Brain microvascular endothelial cell (primary cell): ENCODE measurements at regions not wholly inside any gene's neighbourhood (a gene's known extent, or its start where the extent isn't known, plus 50 kb on each side); places are given as distances from the start of the nearest gene placed in this dataset.

Source experiments
- DNase-seq: peaks from one replicate; pipeline ENCODE4 v3.0.0-alpha.2; 2020
- H3K27ac ChIP-seq: fragments of 250-450 bp; sonication (Bioruptor Pico); 2 replicates; pipeline ENCODE4 v1.5.1; 2020; ENCODE audit warnings: mild to moderate bottlenecking, moderate library complexity
- H3K27me3 ChIP-seq: fragments of 250-450 bp; sonication (Bioruptor Pico); replicated peaks from 2 replicates; pipeline ENCODE4 v1.5.1; 2020; ENCODE audit warnings: mild to moderate bottlenecking
- H3K36me3 ChIP-seq: fragments of 250-450 bp; sonication (Bioruptor Pico); replicated peaks from 2 replicates; pipeline ENCODE4 v1.5.1; 2020; ENCODE audit warnings: mild to moderate bottlenecking
- H3K4me3 ChIP-seq: 2 replicates; pipeline ENCODE4 v1.5.1; 2011; ENCODE audit warnings: low read depth, mild to moderate bottlenecking, control low read depth, low read length, moderate library complexity
- CTCF ChIP-seq: IDR thresholded peaks from 2 replicates; pipeline ENCODE4 v1.5.1; 2011; ENCODE audit warnings: low read depth, mild to moderate bottlenecking, moderate library complexity, low read length, control low read depth, inconsistent platforms; ENCODE audit errors: missing control alignments
- in situ Hi-C: cut with HindIII; loops from 2 replicates; pipeline ENCODE4 v1.10.0; 2017; ENCODE audit warnings: low sequenced_read_pairs, low pct_ligation_motif_present

GRCh38 chr2:193467276-193467987, 1272.7 kb upstream of the TMEFF2 start:
- H3K36me3 ChIP-seq, result no peaks in the 10 kb centered on the region
- no peak overlapping the region for H3K4me3 ChIP-seq
- TF ChIP-seq CTCF, result no peak
- DNase-seq, result no peak
- H3K27me3 ChIP-seq, result no peaks in the 10 kb centered on the region
- in situ Hi-C loops, result no loop called here
- no peak overlapping the region for H3K27ac ChIP-seq

DNA sequence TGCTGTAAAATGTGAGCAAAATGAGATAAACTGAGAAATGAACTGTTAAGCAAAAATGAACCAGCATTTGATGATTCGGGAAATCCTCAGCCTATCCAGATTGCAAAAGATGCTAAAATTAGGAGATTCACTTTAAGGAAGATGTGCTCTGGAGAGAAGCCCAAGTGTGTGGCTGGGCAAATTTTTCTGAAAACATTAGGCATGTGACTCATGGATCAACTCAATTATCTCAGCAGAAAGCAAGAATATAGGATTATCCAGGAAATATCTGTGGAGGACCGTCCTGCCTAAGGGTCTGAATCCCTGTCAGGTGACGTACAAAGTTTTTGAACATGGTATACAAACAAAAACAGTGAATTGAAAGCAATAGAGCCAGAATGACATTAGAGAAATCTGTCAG, 1268.3 kb upstream of the TMEFF2 start:
- Histone ChIP-seq H3K27me3 (no peaks in the 10 kb centered on the region), H3K4me3 (no peak overlapping the region), H3K36me3 (no peaks in the 10 kb centered on the region), H3K27ac (no peak overlapping the region)
- TF ChIP-seq CTCF, result no peak
- DNase-seq, result no peak
- in situ Hi-C loops, result no loop called here

DNA sequence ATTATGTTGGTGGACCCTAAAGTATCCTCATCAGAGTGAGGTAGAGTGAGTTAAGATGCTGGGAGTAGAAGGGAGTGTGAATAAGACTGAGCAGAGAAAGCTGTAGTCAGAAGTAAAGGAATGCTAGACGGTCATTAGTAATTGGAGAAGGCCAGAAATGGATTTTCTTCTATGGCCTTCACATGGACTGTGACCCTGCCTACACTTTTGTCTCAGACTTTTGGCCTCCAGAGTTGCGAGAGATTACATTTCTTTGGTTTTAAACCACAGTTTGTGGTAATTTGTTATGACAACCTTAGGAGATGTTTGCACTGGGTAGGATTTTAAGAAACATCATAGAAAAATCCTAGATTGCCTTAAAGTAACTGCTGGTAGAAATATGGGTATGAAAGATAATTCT, 1267.7 kb upstream of the TMEFF2 start:
- in situ Hi-C loops, result no loop called here
- Histone ChIP-seq H3K36me3 (no peaks in the 10 kb centered on the region), H3K4me3 (no peak overlapping the region), H3K27ac (no peak overlapping the region), H3K27me3 (no peaks in the 10 kb centered on the region)
- DNase-seq, result no peak
- TF ChIP-seq CTCF, result no peak

GRCh38 chr2:193461431-193461934, 1266.8 kb upstream of the TMEFF2 start:
- in situ Hi-C loops, result no loop called here
- TF ChIP-seq CTCF, result no peak

GRCh38 chr2:193446967-193447366, 1252.2 kb upstream of the TMEFF2 start:
- no peak for DNase-seq
- TF ChIP-seq CTCF, result no peak
- Histone ChIP-seq H3K27me3 (no peaks in the 10 kb centered on the region), H3K27ac (no peak overlapping the region), H3K36me3 (no peaks in the 10 kb centered on the region), H3K4me3 (no peak overlapping the region)
- in situ Hi-C loops, result no loop called here

More at GRCh38 chr2:193461431-193461934, 1266.8 kb upstream of the TMEFF2 start:
- DNase-seq, result no peak
- Histone ChIP-seq H3K27me3 (no peaks in the 10 kb centered on the region), H3K4me3 (no peak overlapping the region), H3K27ac (no peak overlapping the region), H3K36me3 (no peaks in the 10 kb centered on the region)

- no peak overlapping the region for H3K27ac ChIP-seq
- no peak for DNase-seq
These were observed 1247.6 kb upstream of the TMEFF2 start for GRCh38 chr2:193442293-193442692.

More at GRCh38 chr2:193442293-193442692, 1247.6 kb upstream of the TMEFF2 start:
- TF ChIP-seq CTCF, result no peak
- in situ Hi-C loops, result no loop called here
- Histone ChIP-seq H3K36me3 (no peaks in the 10 kb centered on the region), H3K27me3 (no peaks in the 10 kb centered on the region), H3K4me3 (no peak overlapping the region)
